GM18508 (cell line): ENCODE measurements at regions not wholly inside any gene's neighbourhood (a gene's known extent, or its start where the extent isn't known, plus 50 kb on each side); places are given as distances from the start of the nearest gene placed in this dataset.
"Not testable (repeated sequence)": the region's sequence is repeated elsewhere in the genome, so short reads cannot be mapped to it uniquely, and the experiment has no call there.

Source experiments
- ATAC-seq: cut with Tn5 transposase; IDR thresholded peaks from one replicate; pipeline ENCODE4 v1.9.1; 2021; ENCODE audit warnings: moderate number of reproducible peaks; ENCODE audit not compliant: insufficient read depth, unreplicated experiment

DNA sequence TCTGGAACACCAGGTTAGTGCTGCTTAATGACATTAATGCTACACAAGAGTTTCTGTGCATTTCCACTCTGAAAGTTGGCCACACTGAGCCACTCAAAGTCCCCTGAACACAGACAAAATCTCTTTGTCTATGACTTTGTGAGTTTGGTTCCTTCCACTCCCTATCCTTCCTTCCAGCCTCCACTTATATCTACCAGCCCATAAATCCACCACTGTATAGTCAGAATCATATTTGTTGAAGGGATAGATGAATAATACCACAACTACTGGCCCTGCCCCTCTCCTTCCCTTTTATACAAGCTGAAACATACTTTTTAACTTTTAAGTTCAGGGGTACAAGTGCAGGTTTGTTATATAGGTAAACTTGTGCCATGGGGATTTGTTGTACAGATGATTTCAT is 127.5 kb downstream of the ABHD5 start:
- ATAC-seq, result no peak

GRCh38 chr3:43838009-43838758 is 147.4 kb downstream of the ABHD5 start:
- no peak for ATAC-seq

DNA sequence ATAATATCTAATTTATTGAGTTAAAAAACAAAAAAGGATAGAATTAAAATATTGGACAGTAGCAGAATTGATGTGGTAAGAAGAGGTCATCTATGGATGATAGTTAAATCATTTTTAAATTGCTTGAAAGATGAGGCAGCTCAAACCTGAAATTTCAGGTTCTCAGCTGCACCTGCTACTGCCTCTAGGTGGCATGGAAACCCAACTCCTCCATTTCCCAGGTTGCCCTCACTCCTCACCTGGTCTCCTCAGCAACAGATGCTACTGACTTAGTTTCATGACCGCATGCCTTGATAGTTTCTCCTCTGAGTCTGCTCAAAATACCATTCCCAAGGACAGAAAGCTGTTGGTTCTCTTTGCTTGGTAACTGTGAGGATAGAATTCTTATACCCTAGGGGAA is 148.1 kb downstream of the ABHD5 start:
- no peak for ATAC-seq

DNA sequence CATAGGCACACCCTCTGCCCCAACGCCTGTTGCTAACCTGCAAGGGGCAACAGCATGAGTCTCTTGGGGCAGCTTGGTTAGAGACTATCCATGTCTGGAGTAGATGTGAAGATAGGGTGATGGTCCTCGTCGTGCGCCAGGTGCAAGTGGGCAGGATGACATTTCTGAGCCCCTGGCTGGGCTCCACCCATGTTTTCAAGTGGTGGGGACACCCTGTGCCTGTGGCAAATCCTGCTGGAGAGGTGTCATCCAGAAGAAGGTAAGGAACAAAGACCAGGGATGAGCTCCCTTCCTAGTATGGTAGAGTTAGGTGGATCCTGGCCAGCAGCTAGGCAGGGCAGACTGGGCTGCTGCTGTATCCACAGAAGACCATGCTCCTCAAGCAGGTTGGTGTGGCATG is 152.6 kb downstream of the ABHD5 start:
- no peak for ATAC-seq

- no peak for ATAC-seq
Observed at GRCh38 chr3:43844757-43845156, 154.0 kb downstream of the ABHD5 start.

DNA sequence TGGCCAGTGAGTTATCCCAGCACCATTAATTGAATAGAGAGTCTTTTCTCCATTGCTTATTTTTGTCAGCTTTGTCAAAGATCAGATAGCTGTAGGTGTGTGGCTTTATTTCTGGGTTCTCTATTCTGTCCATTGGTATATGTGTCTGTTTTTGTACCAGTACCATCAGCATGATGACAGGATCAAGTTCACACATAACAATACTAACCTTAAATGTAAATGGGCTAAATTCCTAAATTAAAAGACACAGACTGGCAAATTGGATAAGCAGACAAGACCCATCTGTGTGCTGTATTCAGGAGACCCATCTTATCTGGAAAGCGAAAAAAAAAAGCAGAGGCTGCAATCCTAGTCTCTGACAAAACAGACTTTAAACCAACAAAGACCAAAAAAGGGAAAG is 154.8 kb downstream of the ABHD5 start:
- not testable (repeated sequence) for ATAC-seq

- ATAC-seq, result no peak
Observed at GRCh38 chr3:43852066-43852465, 161.3 kb downstream of the ABHD5 start.

DNA sequence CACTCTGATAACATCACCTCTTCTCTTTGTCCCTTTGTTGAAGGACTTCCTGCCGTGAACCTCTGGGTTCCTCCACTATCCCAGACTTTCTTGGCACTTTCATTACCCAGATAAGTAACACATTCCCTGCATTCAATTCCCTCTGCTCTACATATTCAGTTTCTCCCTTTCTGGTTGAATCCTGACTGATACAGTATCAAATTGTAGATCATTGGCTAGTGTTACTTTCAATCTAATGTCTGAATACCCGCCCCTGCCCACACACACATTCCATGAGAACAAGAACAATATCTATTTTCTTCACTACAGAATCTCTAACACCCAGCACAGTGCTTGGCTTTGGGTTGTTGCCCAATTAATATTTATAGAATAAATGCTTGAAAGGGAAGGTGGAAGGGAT is 163.5 kb downstream of the ABHD5 start:
- no peak for ATAC-seq

- no peak for ATAC-seq
Observed at GRCh38 chr3:43854916-43855315, 164.2 kb downstream of the ABHD5 start.

GRCh38 chr3:43855674-43856299 is 165.0 kb downstream of the ABHD5 start:
- ATAC-seq, result no peak

- ATAC-seq, result no peak
Observed at GRCh38 chr3:43856351-43856750, 165.6 kb downstream of the ABHD5 start.

GRCh38 chr3:43856761-43857160 is 166.0 kb downstream of the ABHD5 start:
- no peak for ATAC-seq

GRCh38 chr3:43857361-43858293 is 166.9 kb downstream of the ABHD5 start:
- ATAC-seq, result no peak

- no peak for ATAC-seq
Observed at GRCh38 chr3:43858294-43858701, 167.6 kb downstream of the ABHD5 start.

DNA sequence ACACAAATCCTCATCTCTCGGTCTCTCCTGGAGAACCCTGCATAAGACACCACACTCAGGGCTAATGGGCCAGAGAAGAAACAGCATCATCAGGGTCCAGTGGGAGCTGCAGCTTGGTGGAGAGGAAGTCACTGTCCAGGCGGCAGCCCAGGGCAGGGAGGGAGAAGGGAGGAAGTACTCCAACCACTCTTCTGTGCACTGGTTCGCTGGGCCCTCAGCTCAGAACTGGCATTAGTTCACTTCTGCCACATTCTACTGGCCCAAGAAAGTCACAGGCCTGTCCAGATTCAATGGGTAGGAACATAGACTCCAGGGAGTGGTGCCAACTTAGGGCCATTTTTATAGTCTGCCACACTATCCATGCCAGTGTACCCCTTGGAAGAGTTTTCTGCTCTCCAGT is 169.0 kb downstream of the ABHD5 start:
- no peak for ATAC-seq

GRCh38 chr3:43861635-43862034 is 170.9 kb downstream of the ABHD5 start:
- no peak for ATAC-seq

- no peak for ATAC-seq
Observed at GRCh38 chr3:43862470-43862869, 171.7 kb downstream of the ABHD5 start.

- ATAC-seq, result no peak
Observed at GRCh38 chr3:43862992-43863805, 172.5 kb downstream of the ABHD5 start.

DNA sequence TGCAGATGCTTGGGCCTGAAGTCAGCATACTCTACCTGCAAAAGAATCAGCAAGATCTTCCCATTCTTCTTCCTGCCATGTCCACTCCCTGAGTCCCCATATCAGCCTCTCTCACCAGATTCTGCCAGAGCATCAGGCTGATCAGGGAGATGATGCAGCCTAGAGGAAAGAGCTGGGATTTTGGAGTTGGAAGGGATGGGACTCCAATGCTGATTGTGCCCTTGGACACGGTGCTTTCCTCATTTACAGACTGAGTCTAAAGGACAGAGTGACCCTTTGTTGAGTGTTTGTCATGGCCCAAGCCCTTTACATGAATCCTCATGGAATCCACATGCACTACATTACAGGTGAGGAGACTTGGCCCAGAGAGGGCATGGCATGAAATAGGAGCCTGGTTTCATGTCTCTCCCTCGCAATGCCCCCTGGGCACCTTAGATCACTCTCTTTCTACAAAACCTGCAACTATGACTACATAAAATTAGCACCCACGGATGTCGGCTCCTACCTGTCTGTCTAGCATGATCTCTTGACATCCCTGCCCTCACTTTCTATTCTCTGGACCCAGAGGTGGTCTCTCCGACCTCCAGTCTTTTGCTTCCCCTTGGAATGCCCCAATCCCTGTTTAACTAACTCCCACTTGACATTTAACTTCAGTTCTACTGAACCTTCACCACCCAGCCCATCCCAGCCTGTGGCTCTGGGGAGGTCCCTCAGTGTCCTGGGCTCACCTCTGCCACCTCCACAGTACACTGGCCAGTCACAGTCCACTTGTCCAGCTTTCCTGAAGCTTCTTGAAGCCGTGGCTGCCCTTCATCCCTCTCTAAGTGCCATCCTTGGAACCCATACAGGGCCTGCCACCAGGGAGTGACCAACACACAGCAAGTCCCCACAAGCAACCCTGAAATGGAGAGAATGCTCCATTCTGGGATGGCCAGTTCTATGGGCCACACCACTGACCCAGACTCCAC is 173.5 kb downstream of the ABHD5 start:
- ATAC-seq, result no peak
